Erythroblast (primary cell): ENCODE measurements at regions not wholly inside any gene's neighbourhood (a gene's known extent, or its start where the extent isn't known, plus 50 kb on each side); places are given as distances from the start of the nearest gene placed in this dataset.

ENCODE experiments used
- GATA1 ChIP-seq: IDR thresholded peaks from 2 replicates; pipeline ENCODE4 v1.6.1; 2011; ENCODE audit warnings: low read depth, mild to moderate bottlenecking, control low read depth, low read length, moderate library complexity
- POLR2A ChIP-seq: IDR thresholded peaks from 2 replicates; pipeline ENCODE4 v1.6.1; 2011; ENCODE audit warnings: mild to moderate bottlenecking, low read length

GRCh38 chr22:48475661-48476345 is 1351.9 kb downstream of the BRD1 start:
- TF ChIP-seq POLR2A (no peak), GATA1 (no peak)
